Erythroblast (primary cell): ENCODE measurements at regions not wholly inside any gene's neighbourhood (a gene's known extent, or its start where the extent isn't known, plus 50 kb on each side); places are given as distances from the start of the nearest gene placed in this dataset.
"Not testable (repeated sequence)": the region's sequence is repeated elsewhere in the genome, so short reads cannot be mapped to it uniquely, and the experiment has no call there.

Experiments
- DNase-seq, 2 experiments: peaks; one replicate each; lab custom pipeline; 2025; lab: John Stamatoyannopoulos, UW
- GATA1 ChIP-seq: IDR thresholded peaks from 2 replicates; pipeline ENCODE4 v1.6.1; 2011; ENCODE audit warnings: low read depth, mild to moderate bottlenecking, control low read depth, low read length, moderate library complexity
- POLR2A ChIP-seq: IDR thresholded peaks from 2 replicates; pipeline ENCODE4 v1.6.1; 2011; ENCODE audit warnings: mild to moderate bottlenecking, low read length

GRCh38 chr6:21728141-21728540 is 134.6 kb downstream of the SOX4 start:
- DNase-seq: no peak
- no peak for TF ChIP-seq POLR2A
- TF ChIP-seq GATA1: no peak

GRCh38 chr6:21729431-21729830 is 135.9 kb downstream of the SOX4 start:
- no peak for TF ChIP-seq GATA1
- TF ChIP-seq POLR2A: no peak
- DNase-seq: no peak

GRCh38 chr6:21730533-21730932 is 137.0 kb downstream of the SOX4 start:
- no peak for DNase-seq
- TF ChIP-seq GATA1: no peak
- TF ChIP-seq POLR2A: no peak

GRCh38 chr6:21731411-21732031 is 138.0 kb downstream of the SOX4 start:
- TF ChIP-seq GATA1 (no peak), POLR2A (no peak)

GRCh38 chr6:21732032-21732730 is 138.6 kb downstream of the SOX4 start:
- not testable (repeated sequence) for DNase-seq

More at GRCh38 chr6:21731411-21732031, 138.0 kb downstream of the SOX4 start:
- no peak for DNase-seq

DNA sequence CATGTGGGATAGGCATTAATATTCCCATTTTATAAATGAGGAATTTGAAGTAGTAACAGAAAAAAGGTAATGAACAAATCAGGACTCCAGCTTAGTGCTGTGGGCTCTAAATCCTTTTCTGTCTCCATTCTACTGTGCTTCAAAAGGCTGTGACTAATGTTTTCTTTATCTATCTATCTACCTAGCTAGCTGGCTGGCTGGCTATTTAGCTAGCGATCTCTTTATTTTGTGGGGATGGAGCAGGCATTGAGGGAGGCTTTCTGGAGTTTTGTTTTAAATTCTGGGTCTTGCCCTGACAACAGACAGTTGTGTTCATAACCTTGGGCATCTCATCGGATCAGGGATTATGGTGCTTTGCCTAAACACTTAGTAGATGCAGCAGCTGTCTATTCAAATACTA is 139.2 kb downstream of the SOX4 start:
- no peak for DNase-seq
- TF ChIP-seq GATA1: no peak
- no peak for TF ChIP-seq POLR2A

GRCh38 chr6:21733311-21733710 is 139.8 kb downstream of the SOX4 start:
- DNase-seq: no peak
- TF ChIP-seq POLR2A: no peak
- no peak for TF ChIP-seq GATA1

DNA sequence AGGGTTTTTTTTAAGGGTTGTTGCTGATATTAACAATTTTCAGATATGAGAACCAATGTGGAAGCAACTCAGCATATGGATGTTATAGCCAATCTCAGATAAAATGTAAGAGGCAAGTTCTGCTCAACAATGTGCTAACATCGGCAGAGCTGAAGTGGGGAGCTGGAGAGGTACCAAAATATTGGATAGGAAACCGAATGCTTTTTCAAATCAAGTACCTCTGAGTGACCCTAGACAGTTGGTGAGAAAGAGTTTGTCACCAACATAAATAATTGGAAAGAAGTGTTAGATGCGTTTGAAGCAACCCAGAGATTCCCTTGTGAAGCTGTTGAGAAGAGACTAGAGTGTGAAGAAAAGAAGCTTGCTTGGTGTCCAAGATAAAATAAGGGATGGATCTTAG is 140.7 kb downstream of the SOX4 start:
- no peak for DNase-seq
- TF ChIP-seq GATA1 (no peak), POLR2A (no peak)

DNA sequence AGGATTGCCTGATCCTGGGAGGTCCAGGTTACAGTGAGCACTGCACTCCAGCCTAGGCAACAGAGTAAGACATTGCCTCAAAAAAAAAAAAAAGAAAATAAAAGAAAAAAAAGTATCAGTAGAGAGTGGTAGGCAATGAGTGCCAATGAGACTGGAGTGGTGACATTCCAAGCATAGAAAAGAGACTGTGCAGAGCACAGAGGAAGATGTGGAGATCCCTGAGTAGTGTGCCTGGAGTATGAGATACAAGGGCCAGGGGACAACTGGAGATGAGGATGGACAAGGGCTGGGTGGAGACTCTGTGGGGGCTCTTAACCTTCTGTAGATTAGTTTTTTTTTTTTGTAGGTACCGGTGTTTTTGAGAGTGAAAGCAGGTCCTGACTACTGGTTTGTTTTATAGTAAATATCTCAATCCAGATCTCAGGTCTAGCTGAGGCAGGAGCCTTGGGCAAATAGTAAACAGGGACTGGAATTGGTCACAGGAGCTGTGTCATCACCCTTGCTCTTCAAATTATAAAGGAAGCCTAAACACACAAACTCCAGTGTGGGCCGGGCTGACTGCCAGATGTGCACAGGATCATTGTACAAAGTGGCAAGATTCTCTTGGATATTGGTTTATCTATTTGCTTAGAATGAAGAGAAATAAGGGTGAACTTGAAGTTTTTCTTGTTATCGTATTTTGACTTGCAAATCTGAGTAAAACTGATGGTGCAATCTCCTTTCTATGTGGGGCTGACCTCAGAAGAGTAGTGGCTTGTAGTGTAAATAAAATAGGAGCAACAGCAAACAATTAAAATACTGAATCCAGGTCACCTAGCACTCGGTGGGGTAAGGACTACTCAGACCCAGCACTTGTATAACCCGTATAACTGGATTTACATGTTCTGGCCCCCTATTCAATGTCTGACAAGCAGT is 144.9 kb downstream of the SOX4 start:
- DNase-seq: no peak
- TF ChIP-seq GATA1 (no peak), POLR2A (no peak)

GRCh38 chr6:21739241-21739640 is 145.7 kb downstream of the SOX4 start:
- no peak for DNase-seq
- TF ChIP-seq POLR2A (no peak), GATA1 (no peak)

DNA sequence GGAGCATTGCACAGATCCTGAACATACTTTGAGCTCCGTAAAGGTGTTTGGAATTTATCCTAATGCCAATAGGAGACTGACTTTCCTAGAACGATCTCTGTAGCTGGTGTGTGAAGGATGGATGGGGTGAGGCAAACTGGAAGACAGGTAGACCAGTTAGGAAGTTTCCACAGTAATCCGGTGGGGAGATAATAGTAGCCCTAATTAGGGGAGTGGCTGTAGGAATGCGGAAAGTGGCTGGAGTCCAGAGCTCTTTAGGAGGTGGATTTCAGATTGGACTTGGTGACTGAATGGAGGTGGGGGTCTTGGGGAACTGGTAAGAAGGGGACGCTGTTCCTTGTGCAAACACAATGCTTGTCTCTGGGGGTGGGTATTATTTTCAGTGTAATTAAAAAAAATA is 146.3 kb downstream of the SOX4 start:
- DNase-seq: no peak
- TF ChIP-seq POLR2A (no peak), GATA1 (no peak)

GRCh38 chr6:21740376-21741124 is 147.0 kb downstream of the SOX4 start:
- TF ChIP-seq POLR2A (no peak), GATA1 (no peak)
- no peak for DNase-seq

DNA sequence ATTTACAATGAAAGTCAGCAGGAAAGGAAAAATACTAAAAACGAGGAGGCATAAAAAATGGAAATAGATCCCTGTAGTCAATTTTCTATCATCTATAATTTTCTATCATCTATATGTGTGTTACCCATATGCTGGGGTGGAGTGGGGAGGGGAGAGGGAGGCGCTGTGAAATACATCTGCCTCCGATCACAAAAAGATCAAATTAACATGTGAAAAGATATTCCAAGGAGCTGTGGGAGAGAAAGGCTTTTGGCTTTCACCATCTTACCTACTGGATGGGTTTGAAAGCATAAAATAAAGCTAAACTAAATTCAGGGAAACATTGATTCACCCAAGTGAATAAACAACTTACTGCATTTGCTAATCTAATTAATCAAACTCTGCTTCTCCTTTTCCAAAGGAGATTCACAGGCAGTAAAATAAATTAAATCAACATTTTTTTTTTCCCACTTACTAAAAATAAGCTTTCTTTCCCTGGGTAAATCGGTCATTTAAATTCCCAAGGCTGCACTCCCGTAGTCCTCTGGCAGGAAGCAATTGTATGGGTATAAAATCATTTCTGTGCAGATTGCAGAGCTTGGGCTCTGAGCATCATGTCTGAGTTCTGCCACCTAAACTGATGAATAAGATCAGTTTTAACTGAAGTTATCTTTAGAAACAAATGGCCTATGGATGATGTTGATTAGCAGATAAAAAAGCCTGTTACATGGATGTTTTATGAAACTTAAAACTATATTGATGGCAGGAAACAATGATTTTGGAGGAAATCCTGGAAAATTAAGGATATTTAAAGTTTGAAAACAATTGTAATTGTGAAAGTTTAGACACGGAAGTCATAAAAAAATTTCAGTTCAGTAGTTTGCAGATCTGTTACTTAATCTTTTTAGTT is 147.9 kb downstream of the SOX4 start:
- TF ChIP-seq GATA1: no peak
- TF ChIP-seq POLR2A: no peak
- no peak for DNase-seq
